ENCODE measurements at regions not wholly inside any gene's neighbourhood (a gene's known extent, or its start where the extent isn't known, plus 50 kb on each side); places are given as distances from the start of the nearest gene placed in this dataset.

DNA sequence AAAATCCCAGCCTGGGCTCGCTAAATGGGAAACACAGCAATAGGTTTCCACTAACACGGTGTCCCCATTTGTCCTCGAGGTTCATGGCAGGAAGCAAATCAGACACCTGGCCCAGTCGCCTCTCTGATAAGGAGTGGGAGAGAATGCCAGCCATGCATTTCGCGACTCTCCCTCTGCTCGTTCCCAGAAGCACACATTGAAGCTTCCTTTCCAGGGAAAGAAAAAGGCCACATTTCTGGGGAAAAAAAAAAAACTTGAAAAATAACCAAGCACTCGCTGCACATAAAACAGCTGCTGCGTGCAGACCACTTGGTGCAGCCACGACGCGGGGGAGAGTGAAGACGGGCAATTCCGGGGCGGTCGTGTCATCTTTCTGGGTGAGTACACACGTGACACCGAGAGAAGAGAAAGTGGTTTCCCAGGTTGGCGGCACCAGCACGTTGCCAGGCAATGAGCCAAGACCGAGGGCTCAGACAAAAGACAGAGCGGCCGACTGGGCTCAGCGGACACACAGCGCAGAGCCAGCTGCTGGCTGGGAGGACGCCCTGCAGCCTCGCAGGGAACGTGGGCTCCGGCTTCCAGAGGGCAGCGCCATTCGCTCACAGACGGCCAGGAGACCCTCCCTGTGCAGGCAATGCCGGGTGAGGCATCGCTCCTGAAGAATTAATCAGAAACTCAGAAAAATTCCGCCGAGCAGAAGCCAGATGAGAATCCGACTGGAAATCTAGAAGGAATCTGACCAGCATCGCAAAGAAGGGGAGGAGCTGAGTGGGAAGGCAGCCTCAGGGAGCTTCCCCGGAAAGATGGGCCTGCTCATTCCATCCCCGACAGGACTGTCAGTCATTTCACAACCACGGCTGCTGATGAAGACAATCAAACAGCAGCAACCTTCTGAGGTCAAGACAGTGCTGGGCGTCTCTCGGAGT, 83.2 kb upstream of the IRS2 start:
- Histone ChIP-seq H3K36me3 (ENCODE audit: control insufficient read depth, insufficient read depth, low read length) (no peaks in the 10 kb centered on the region), H3K4me3 (ENCODE audit: low read length) (no peak overlapping the region), H3K27ac (ENCODE audit: low read depth, low read length) (no peak overlapping the region), H3K9me3 (ENCODE audit: control insufficient read depth, low read length) (no peaks in the 10 kb centered on the region), H3K4me1 (ENCODE audit: control insufficient read depth, insufficient read depth, low read length) (no peaks in the 10 kb centered on the region), H3K9ac (ENCODE audit: extremely low read depth, low read length, poor library complexity, severe bottlenecking) (no peak overlapping the region), H3K27me3 (ENCODE audit: control insufficient read depth, insufficient read depth, low read length, poor library complexity, severe bottlenecking) (no peaks in the 10 kb centered on the region)
- peaks cover 10% of the 10 kb centered on the region for H3K4me1 Mint-ChIP-seq
- DNase-seq = peak; percentile 63
- no peak overlapping the region for H3K27ac Mint-ChIP-seq
- peak; percentile 29 for TF ChIP-seq CTCF (conservative IDR thresholded peaks at IDR 0.05)
- no peaks in the 10 kb centered on the region for H3K36me3 Mint-ChIP-seq (ENCODE audit: low read depth)
- no peaks in the 10 kb centered on the region for H3K9me3 Mint-ChIP-seq
- H3K4me3 Mint-ChIP-seq = peak overlapping the region; percentile 40
- 92 to 93% methylated on average over 42 to 43 of the region's 43 CpGs for WGBS, 2 experiments (ENCODE audit: insufficient coverage in 1 of 2, insufficient read length in 1 of 2)
- peaks cover 8% of the 10 kb centered on the region for H3K27me3 Mint-ChIP-seq (ENCODE audit: insufficient read depth)

GRCh38 chr13:109868578-109869311, 82.4 kb upstream of the IRS2 start:
- H3K4me3 Mint-ChIP-seq = no peak overlapping the region
- WGBS, 2 experiments (ENCODE audit: insufficient coverage in 1 of 2, insufficient read length in 1 of 2) = 89 to 100% methylated on average over 2 to 3 of the region's 3 CpGs

GRCh38 chr13:109867766-109868165, 81.4 kb upstream of the IRS2 start:
- DNase-seq = no peak
- H3K4me1 ChIP-seq (ENCODE audit: control insufficient read depth, insufficient read depth, low read length) = no peaks in the 10 kb centered on the region
- H3K36me3 Mint-ChIP-seq (ENCODE audit: low read depth) = no peaks in the 10 kb centered on the region
- no peaks in the 10 kb centered on the region for H3K36me3 ChIP-seq (ENCODE audit: control insufficient read depth, insufficient read depth, low read length)
- H3K4me3 Mint-ChIP-seq = no peak overlapping the region
- no peaks in the 10 kb centered on the region for H3K9me3 Mint-ChIP-seq
- no peak overlapping the region for H3K27ac Mint-ChIP-seq
- peaks cover 9% of the 10 kb centered on the region for H3K4me1 Mint-ChIP-seq
- H3K9me3 ChIP-seq (ENCODE audit: control insufficient read depth, low read length) = no peaks in the 10 kb centered on the region
- H3K9ac ChIP-seq (ENCODE audit: extremely low read depth, low read length, poor library complexity, severe bottlenecking) = no peak overlapping the region
- H3K27me3 Mint-ChIP-seq (ENCODE audit: insufficient read depth) = peaks cover 8% of the 10 kb centered on the region
- 97 to 100% methylated on average over 1 to 2 of the region's 2 CpGs for WGBS, 2 experiments (ENCODE audit: insufficient coverage in 1 of 2, insufficient read length in 1 of 2)
- no peak overlapping the region for H3K27ac ChIP-seq (ENCODE audit: low read depth, low read length)
- no peak overlapping the region for H3K4me3 ChIP-seq (ENCODE audit: low read length)
- H3K27me3 ChIP-seq (ENCODE audit: control insufficient read depth, insufficient read depth, low read length, poor library complexity, severe bottlenecking) = no peaks in the 10 kb centered on the region
- no peak for TF ChIP-seq CTCF (conservative IDR thresholded peaks at IDR 0.05)

More at GRCh38 chr13:109868578-109869311, 82.4 kb upstream of the IRS2 start:
- Histone ChIP-seq H3K4me3 (ENCODE audit: low read length) (no peak overlapping the region), H3K36me3 (ENCODE audit: control insufficient read depth, insufficient read depth, low read length) (no peaks in the 10 kb centered on the region), H3K27me3 (ENCODE audit: control insufficient read depth, insufficient read depth, low read length, poor library complexity, severe bottlenecking) (no peaks in the 10 kb centered on the region), H3K4me1 (ENCODE audit: control insufficient read depth, insufficient read depth, low read length) (no peaks in the 10 kb centered on the region), H3K9me3 (ENCODE audit: control insufficient read depth, low read length) (no peaks in the 10 kb centered on the region), H3K9ac (ENCODE audit: extremely low read depth, low read length, poor library complexity, severe bottlenecking) (no peak overlapping the region), H3K27ac (ENCODE audit: low read depth, low read length) (no peak overlapping the region)
- peaks cover 10% of the 10 kb centered on the region for H3K4me1 Mint-ChIP-seq
- no peak for DNase-seq
- H3K36me3 Mint-ChIP-seq (ENCODE audit: low read depth) = no peaks in the 10 kb centered on the region
- no peak for TF ChIP-seq CTCF (conservative IDR thresholded peaks at IDR 0.05)
- no peaks in the 10 kb centered on the region for H3K9me3 Mint-ChIP-seq
- no peak overlapping the region for H3K27ac Mint-ChIP-seq
- H3K27me3 Mint-ChIP-seq (ENCODE audit: insufficient read depth) = peaks cover 8% of the 10 kb centered on the region
